Neural crest cell (in vitro differentiated cells): ENCODE measurements at regions not wholly inside any gene's neighbourhood (a gene's known extent, or its start where the extent isn't known, plus 50 kb on each side); places are given as distances from the start of the nearest gene placed in this dataset.

ENCODE experiments used
- DNase-seq: peaks from one replicate; pipeline ENCODE4 v3.0.0; 2021; ENCODE audit warnings: low read depth, mixed read lengths, low spot score
- H3K27ac Mint-ChIP-seq: one replicate; pipeline ENCODE4 v1.8.0; 2021; ENCODE audit warnings: mild to moderate bottlenecking, mixed read lengths; ENCODE audit not compliant: unreplicated experiment
- H3K27me3 Mint-ChIP-seq: 2 replicates; pipeline ENCODE4 v1.8.0; 2021; ENCODE audit warnings: low read depth, mild to moderate bottlenecking, mixed read lengths
- H3K36me3 Mint-ChIP-seq: 2 replicates; pipeline ENCODE4 v1.8.0; 2021; ENCODE audit warnings: low read depth, mild to moderate bottlenecking, mixed read lengths
- H3K4me1 Mint-ChIP-seq: 2 replicates; pipeline ENCODE4 v1.8.0; 2021; ENCODE audit warnings: mixed read lengths
- H3K4me3 Mint-ChIP-seq: one replicate; pipeline ENCODE4 v1.8.0; 2021; ENCODE audit warnings: mild to moderate bottlenecking, mixed read lengths
- H3K9me3 Mint-ChIP-seq: 2 replicates; pipeline ENCODE4 v1.8.0; 2021; ENCODE audit warnings: mixed read lengths
- TF ChIP-seq, protein P1 (sequence below): fragments of 200-600 bp; sonication (generic); conservative IDR thresholded peaks from 2 replicates; pipeline ENCODE4 v1.5.0; 2021; ENCODE audit warnings: antibody characterized with exemption, mild to moderate bottlenecking

DNA sequence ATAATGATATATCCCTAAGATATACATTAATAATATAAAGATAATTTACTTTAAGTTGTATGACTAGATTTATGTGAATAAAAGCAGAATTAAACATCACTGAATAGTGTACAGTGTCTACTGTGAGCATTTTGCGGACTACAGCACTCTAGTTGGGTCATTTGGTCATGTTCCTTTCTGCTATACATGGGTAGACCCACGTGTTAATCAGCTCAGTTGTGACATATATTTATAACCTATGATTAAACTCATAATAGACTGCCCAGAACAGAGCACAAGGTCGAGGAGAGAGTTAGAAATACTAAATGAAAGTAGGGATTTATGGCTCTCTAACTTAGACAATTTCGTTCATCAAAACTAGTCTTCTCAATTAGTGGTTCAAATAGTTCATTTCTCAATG is 852.7 kb downstream of the EPHA7 start:
- peaks cover 6% of the 10 kb centered on the region for H3K4me1 Mint-ChIP-seq
- H3K27ac Mint-ChIP-seq: no peak overlapping the region
- no peaks in the 10 kb centered on the region for H3K36me3 Mint-ChIP-seq
- DNase-seq: no peak
- no peaks in the 10 kb centered on the region for H3K27me3 Mint-ChIP-seq
- peaks cover 3% of the 10 kb centered on the region for H3K9me3 Mint-ChIP-seq
- H3K4me3 Mint-ChIP-seq: no peak overlapping the region
- TF ChIP-seq, protein P1, sequence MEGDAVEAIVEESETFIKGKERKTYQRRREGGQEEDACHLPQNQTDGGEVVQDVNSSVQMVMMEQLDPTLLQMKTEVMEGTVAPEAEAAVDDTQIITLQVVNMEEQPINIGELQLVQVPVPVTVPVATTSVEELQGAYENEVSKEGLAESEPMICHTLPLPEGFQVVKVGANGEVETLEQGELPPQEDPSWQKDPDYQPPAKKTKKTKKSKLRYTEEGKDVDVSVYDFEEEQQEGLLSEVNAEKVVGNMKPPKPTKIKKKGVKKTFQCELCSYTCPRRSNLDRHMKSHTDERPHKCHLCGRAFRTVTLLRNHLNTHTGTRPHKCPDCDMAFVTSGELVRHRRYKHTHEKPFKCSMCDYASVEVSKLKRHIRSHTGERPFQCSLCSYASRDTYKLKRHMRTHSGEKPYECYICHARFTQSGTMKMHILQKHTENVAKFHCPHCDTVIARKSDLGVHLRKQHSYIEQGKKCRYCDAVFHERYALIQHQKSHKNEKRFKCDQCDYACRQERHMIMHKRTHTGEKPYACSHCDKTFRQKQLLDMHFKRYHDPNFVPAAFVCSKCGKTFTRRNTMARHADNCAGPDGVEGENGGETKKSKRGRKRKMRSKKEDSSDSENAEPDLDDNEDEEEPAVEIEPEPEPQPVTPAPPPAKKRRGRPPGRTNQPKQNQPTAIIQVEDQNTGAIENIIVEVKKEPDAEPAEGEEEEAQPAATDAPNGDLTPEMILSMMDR: no peak

DNA sequence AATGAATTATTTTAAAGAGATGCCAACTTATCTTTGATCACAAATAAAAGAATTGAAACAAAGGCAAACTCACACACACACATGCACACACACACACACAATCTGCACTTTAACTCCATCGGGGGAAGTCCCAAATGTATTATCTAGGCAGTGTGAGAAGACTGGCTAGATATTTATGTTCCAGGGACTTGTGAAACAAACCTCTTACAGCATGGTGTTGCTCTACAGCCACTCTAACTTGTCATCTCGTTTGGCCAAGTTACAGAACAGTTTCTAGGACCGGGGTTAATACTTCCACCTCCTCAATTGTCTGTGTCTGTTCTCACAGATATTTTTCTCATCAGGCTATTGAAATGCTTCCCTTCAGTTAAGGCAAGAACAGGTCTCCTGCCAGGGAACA is 855.0 kb downstream of the EPHA7 start:
- H3K36me3 Mint-ChIP-seq: no peaks in the 10 kb centered on the region
- peaks cover 6% of the 10 kb centered on the region for H3K4me1 Mint-ChIP-seq
- no peak overlapping the region for H3K27ac Mint-ChIP-seq
- no peak for DNase-seq
- no peak overlapping the region for H3K4me3 Mint-ChIP-seq
- H3K27me3 Mint-ChIP-seq: no peaks in the 10 kb centered on the region
- TF ChIP-seq, protein P1: no peak
- peaks cover 3% of the 10 kb centered on the region for H3K9me3 Mint-ChIP-seq

DNA sequence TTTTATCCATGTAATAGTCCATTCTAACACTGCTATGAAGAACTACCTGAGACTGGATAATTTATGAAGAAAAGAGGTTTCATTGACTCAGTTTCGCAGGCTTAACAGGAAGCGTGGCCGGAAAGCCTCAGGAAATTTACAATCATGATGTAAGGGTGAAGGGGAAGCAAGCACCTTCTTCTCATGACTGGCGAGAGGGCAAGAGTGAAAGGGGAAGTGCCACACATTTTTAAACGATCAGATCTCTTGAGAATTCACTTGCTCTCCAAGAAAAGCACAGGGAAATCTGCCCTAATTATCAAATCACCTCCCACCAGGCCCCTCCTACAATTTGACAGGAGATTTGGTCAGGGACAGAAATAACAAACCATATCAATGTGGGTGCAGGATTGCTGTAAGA is 859.7 kb downstream of the EPHA7 start:
- Mint-ChIP-seq H3K9me3 (peaks cover 3% of the 10 kb centered on the region), H3K36me3 (no peaks in the 10 kb centered on the region), H3K27me3 (no peaks in the 10 kb centered on the region), H3K4me3 (no peak overlapping the region), H3K27ac (no peak overlapping the region), H3K4me1 (peaks cover 6% of the 10 kb centered on the region)
- TF ChIP-seq, protein P1: no peak
- DNase-seq: no peak

DNA sequence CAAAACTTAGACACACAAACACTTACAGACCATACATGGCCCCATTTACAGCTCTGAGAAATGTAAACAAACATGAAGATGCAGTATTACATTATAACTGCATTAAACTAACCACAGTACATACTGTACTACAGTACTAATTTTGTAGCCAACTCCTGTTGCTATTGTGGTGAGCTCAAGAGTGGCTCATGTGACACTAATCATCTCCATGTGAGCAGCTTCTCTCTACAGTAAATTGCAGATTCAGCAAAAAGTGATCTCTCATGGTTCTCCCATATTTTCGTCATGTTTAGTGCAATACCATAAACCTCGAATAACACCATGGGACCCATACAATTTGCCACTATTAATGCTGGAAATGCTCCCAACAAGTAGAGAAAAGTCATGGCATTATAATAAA is 860.4 kb downstream of the EPHA7 start:
- TF ChIP-seq, protein P1: no peak
- Mint-ChIP-seq H3K27me3 (no peaks in the 10 kb centered on the region), H3K36me3 (no peaks in the 10 kb centered on the region), H3K9me3 (peaks cover 3% of the 10 kb centered on the region), H3K4me1 (no peaks in the 10 kb centered on the region), H3K27ac (no peak overlapping the region), H3K4me3 (no peak overlapping the region)
- DNase-seq: no peak

DNA sequence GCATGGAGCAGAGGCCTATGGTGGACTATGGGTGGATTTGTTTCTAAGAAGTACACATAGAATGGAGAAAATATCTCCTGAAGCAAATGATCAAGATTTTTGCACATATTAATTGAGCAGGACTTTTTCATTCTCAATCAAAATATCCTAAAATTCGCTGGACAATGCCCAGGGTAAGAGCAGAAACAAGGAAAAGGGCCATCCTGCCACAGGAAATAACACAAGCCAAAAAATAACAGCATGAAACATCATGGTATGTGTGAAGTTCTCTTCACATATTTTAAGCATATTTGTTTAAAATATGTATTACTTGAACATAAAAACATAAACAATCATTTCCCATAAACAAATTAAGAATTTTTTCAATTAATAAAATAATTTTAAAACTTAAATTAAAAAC is 868.9 kb downstream of the EPHA7 start:
- Mint-ChIP-seq H3K4me3 (no peak overlapping the region), H3K4me1 (no peaks in the 10 kb centered on the region), H3K27me3 (no peaks in the 10 kb centered on the region), H3K27ac (no peak overlapping the region), H3K36me3 (no peaks in the 10 kb centered on the region), H3K9me3 (no peaks in the 10 kb centered on the region)
- DNase-seq: no peak
- TF ChIP-seq, protein P1: no peak

DNA sequence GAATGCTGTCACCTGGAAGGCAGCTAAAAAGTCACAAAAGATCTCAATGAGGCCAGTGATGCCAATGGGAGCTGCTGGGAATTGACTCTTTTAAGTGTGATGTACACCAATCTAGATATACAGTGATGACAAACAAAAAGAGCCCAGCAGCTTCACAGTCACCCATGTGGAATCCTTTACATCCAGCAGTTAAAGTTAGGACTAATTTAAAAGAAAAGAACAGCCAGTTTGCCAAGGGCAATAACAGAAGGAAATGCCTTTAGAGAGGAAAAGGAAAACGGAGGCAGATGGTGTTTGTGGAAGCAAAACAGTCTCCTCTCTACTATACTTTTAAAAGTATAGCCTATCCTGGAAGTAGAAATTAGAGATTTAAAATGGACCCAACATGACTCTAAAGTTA is 873.5 kb downstream of the EPHA7 start:
- Mint-ChIP-seq H3K27ac (no peak overlapping the region), H3K4me1 (peaks cover 4% of the 10 kb centered on the region), H3K9me3 (no peaks in the 10 kb centered on the region), H3K36me3 (no peaks in the 10 kb centered on the region), H3K27me3 (no peaks in the 10 kb centered on the region), H3K4me3 (no peak overlapping the region)
- TF ChIP-seq, protein P1: no peak
- no peak for DNase-seq
